ENCODE measurements at regions not wholly inside any gene's neighbourhood (a gene's known extent, or its start where the extent isn't known, plus 50 kb on each side); places are given as distances from the start of the nearest gene placed in this dataset.

DNA sequence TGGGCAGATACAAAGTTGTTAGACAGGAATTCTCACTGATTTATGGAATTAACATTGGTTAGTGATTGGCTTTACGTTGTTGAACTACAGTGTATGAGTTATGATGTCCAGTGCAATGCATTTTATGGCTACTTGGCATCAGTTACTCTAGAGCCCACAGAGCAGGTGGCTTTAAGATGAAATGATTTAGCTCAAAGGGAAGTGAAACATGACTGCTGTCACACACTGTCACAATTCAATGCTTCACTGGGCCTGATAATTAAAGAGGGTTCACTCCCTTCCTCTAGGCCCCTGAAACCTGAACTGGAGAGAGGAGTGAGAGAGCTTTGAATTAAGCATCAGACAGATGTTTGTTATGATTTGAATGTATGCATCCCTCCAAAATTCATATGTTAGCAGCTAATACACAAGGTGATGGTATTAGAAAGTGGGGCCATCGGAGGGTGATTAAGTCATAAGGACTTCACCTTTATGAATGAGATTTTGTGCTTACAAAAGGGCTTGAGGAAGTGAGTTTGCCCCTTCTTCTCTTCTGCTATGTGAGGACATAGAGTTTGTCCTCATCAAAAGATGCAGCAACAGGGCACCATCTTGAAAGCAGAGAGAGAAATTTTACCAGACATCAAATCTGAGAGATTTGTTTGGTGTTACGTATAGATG is 175.8 kb upstream of the GRIN2B start:
- no peaks in the 10 kb centered on the region for H3K79me2 ChIP-seq (ENCODE audit: low read length)
- BruUV-seq (replicated peaks): no TSS peak
- no peaks in the 10 kb centered on the region for H4K20me1 ChIP-seq (ENCODE audit: low read length)
- H3K27me3 ChIP-seq (ENCODE audit: low read length): peaks cover 24% of the 10 kb centered on the region; the same call in 1 of the 2 replicates
- no peaks in the 10 kb centered on the region for H3K36me3 ChIP-seq (ENCODE audit: low read depth, low read length)
- no peaks in the 10 kb centered on the region for H3K4me1 ChIP-seq (ENCODE audit: insufficient read depth, low read length)
- no peak overlapping the region for H3K4me2 ChIP-seq (ENCODE audit: low read length)
- H3K9me3 ChIP-seq (ENCODE audit: low read length): no peaks in the 10 kb centered on the region
- H3K4me3 ChIP-seq (ENCODE audit: low read length): no peak overlapping the region
- DNase-seq (no peak), ATAC-seq (no peak)
- no peak overlapping the region for H3K27ac ChIP-seq (ENCODE audit: low read length)
- POLR2A ChIA-PET (ENCODE audit: unreplicated experiment): no interaction called here
- CTCF ChIA-PET: no interaction called here
- H3K9ac ChIP-seq (ENCODE audit: low read length): no peak overlapping the region
- TF ChIP-seq EZH2phosphoT487 (IDR thresholded peaks at IDR 0.05; ENCODE audit: borderline replicate concordance, low read length) (no peak), EZH2 (IDR thresholded peaks at IDR 0.05; ENCODE audit: low read length, unreplicated experiment) (no peak)
- TF ChIP-seq, protein P1, sequence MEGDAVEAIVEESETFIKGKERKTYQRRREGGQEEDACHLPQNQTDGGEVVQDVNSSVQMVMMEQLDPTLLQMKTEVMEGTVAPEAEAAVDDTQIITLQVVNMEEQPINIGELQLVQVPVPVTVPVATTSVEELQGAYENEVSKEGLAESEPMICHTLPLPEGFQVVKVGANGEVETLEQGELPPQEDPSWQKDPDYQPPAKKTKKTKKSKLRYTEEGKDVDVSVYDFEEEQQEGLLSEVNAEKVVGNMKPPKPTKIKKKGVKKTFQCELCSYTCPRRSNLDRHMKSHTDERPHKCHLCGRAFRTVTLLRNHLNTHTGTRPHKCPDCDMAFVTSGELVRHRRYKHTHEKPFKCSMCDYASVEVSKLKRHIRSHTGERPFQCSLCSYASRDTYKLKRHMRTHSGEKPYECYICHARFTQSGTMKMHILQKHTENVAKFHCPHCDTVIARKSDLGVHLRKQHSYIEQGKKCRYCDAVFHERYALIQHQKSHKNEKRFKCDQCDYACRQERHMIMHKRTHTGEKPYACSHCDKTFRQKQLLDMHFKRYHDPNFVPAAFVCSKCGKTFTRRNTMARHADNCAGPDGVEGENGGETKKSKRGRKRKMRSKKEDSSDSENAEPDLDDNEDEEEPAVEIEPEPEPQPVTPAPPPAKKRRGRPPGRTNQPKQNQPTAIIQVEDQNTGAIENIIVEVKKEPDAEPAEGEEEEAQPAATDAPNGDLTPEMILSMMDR (conservative IDR thresholded peaks at IDR 0.05; ENCODE audit: low read depth, low read length): no peak
- no peaks in the 10 kb centered on the region for H3F3A ChIP-seq (ENCODE audit: low read length, unreplicated experiment)
- no peaks in the 10 kb centered on the region for H3K9me2 ChIP-seq (replicated peaks; ENCODE audit: low read length)
- no peak overlapping the region for H2AFZ ChIP-seq (ENCODE audit: low read length)
- intact Hi-C loops (cut with micrococcal nuclease): no loop called here

DNA sequence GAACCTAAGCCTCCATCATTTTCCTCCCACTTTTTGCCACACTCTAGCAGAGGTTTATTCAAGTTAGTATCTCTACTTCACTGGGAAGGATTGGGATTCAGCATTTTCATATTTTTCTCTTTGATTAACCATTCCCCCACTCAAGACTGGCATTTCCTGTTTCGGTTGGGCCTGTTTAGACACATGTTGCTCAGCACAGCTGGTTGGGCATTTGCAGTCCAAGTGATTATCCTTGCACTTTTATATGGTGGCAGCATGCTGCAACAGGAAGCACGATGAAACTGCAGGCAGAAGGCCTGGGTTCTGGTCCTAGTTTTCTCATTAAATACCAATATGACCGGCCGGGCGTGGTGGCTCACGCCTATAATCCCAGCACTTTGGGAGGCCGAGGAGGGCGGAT is 182.9 kb upstream of the GRIN2B start:
- ChIA-PET POLR2A (ENCODE audit: unreplicated experiment) (no interaction called here), CTCF (no interaction called here)
- TF ChIP-seq EZH2phosphoT487 (IDR thresholded peaks at IDR 0.05; ENCODE audit: borderline replicate concordance, low read length) (no peak), EZH2 (IDR thresholded peaks at IDR 0.05; ENCODE audit: low read length, unreplicated experiment) (no peak)
- TF ChIP-seq, protein P1 (conservative IDR thresholded peaks at IDR 0.05; ENCODE audit: low read depth, low read length): no peak
- Histone ChIP-seq H3F3A (ENCODE audit: low read length, unreplicated experiment) (no peaks in the 10 kb centered on the region), H3K4me2 (ENCODE audit: low read length) (no peak overlapping the region), H2AFZ (ENCODE audit: low read length) (no peak overlapping the region), H3K27ac (ENCODE audit: low read length) (no peak overlapping the region), H3K9me3 (ENCODE audit: low read length) (no peaks in the 10 kb centered on the region), H3K4me1 (ENCODE audit: insufficient read depth, low read length) (no peaks in the 10 kb centered on the region), H3K36me3 (ENCODE audit: low read depth, low read length) (no peaks in the 10 kb centered on the region), H3K9ac (ENCODE audit: low read length) (no peak overlapping the region), H4K20me1 (ENCODE audit: low read length) (no peaks in the 10 kb centered on the region), H3K9me2 (replicated peaks; ENCODE audit: low read length) (no peaks in the 10 kb centered on the region), H3K4me3 (ENCODE audit: low read length) (no peak overlapping the region), H3K27me3 (ENCODE audit: low read length) (0 out of 2 replicates have a peak, but pooled peaks cover 4% of the 10 kb centered on the region), H3K79me2 (ENCODE audit: low read length) (no peaks in the 10 kb centered on the region)
- BruUV-seq (replicated peaks): no TSS peak
- ATAC-seq (no peak), DNase-seq (no peak)
- intact Hi-C loops (cut with micrococcal nuclease): loop anchor here (10.0 kb wide), 1 partner anchor 909 kb away; no protein-coding TSS in a partner anchor

DNA sequence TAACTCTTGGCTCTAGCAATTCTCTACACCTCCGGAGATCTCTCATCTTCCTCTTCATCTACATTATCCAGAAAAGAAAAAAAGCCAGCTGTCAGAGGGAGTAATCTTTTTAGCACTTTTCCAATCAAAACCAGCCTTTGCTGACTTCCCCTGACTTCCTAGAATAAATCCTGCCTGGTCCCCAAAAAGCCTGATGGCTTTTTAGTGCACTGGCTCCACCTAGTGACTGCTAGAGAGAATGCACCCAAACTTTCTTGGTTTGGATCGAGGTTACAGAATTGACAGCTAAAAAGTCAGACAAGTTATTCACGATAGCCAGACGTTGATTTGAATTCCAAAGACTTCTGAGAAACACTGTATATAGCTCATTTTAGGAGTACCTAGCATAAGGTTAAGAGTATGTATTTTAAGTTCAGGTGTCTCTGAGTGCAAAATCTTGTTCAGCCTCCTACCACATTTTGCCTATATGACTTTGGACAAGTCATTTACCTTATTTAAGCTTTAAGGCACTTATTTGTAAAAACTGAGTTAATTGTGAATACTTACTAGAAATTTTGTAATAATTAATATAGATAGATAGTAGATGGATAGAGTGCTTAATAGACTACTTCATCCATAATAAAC is 185.7 kb upstream of the GRIN2B start:
- Histone ChIP-seq H3F3A (ENCODE audit: low read length, unreplicated experiment) (no peaks in the 10 kb centered on the region), H3K9me3 (ENCODE audit: low read length) (no peaks in the 10 kb centered on the region), H3K27ac (ENCODE audit: low read length) (no peak overlapping the region), H3K4me1 (ENCODE audit: insufficient read depth, low read length) (no peaks in the 10 kb centered on the region), H3K9me2 (replicated peaks; ENCODE audit: low read length) (no peaks in the 10 kb centered on the region), H3K27me3 (ENCODE audit: low read length) (no peaks in the 10 kb centered on the region), H2AFZ (ENCODE audit: low read length) (no peak overlapping the region), H3K4me3 (ENCODE audit: low read length) (no peak overlapping the region), H3K79me2 (ENCODE audit: low read length) (no peaks in the 10 kb centered on the region), H3K4me2 (ENCODE audit: low read length) (no peak overlapping the region), H3K36me3 (ENCODE audit: low read depth, low read length) (no peaks in the 10 kb centered on the region), H4K20me1 (ENCODE audit: low read length) (no peaks in the 10 kb centered on the region), H3K9ac (ENCODE audit: low read length) (no peak overlapping the region)
- ChIA-PET CTCF (interaction anchor here (0.6 to 1.2 kb wide), 2 partner anchors 303 to 627 kb away, joined by 5 to 7 read pairs; no protein-coding TSS in a partner anchor), POLR2A (ENCODE audit: unreplicated experiment) (no interaction called here)
- intact Hi-C loops (cut with micrococcal nuclease): loop anchor here (1.0 to 10.0 kb wide), 2 partner anchors 303 to 912 kb away; no protein-coding TSS in a partner anchor
- BruUV-seq (replicated peaks): no TSS peak
- peak; percentile 73 for DNase-seq
- TF ChIP-seq EZH2phosphoT487 (IDR thresholded peaks at IDR 0.05; ENCODE audit: borderline replicate concordance, low read length): no peak
- TF ChIP-seq, protein P1 (conservative IDR thresholded peaks at IDR 0.05; ENCODE audit: low read depth, low read length): peak; percentile 86
- no peak for ATAC-seq
